Muscle layer of colon (tissue), 2 donors: ENCODE measurements at regions not wholly inside any gene's neighbourhood (a gene's known extent, or its start where the extent isn't known, plus 50 kb on each side); places are given as distances from the start of the nearest gene placed in this dataset.

Experiments
- H3K27ac ChIP-seq: one replicate; pipeline ENCODE4 v1.7.0; 2013; ENCODE audit warnings: low read depth, mild to moderate bottlenecking, low read length, moderate library complexity
- H3K27me3 ChIP-seq, 2 donors: one replicate each; pipeline ENCODE4 v1.7.0; 2013; ENCODE audit warnings: low read length in 2 of 2, mild to moderate bottlenecking in 2 of 2; ENCODE audit not compliant: insufficient read depth in 2 of 2, control insufficient read depth in 1 of 2
- H3K36me3 ChIP-seq: one replicate; pipeline ENCODE4 v1.7.0; 2013; ENCODE audit warnings: mild to moderate bottlenecking, low read length; ENCODE audit not compliant: insufficient read depth
- H3K4me1 ChIP-seq: one replicate; pipeline ENCODE4 v1.7.0; 2013; ENCODE audit warnings: mild to moderate bottlenecking, low read length; ENCODE audit not compliant: insufficient read depth
- H3K4me3 ChIP-seq, 2 donors: one replicate each; pipeline ENCODE4 v1.7.0; 2013; ENCODE audit warnings: low read length in 2 of 2, low read depth in 1 of 2, mild to moderate bottlenecking in 1 of 2, moderate library complexity in 1 of 2
- H3K9ac ChIP-seq: one replicate; pipeline ENCODE4 v1.7.0; 2013; ENCODE audit warnings: low read length
- H3K9me3 ChIP-seq: one replicate; pipeline ENCODE4 v1.7.0; 2013; ENCODE audit warnings: mild to moderate bottlenecking, low read length
- donor health status: abdominal sarcoma.
- donor health status: Adenocarcinoma of cecum.

GRCh38 chr6:147868427-147869190 is 360.1 kb downstream of the SAMD5 start:
- Histone ChIP-seq H3K36me3 (no peaks in the 10 kb centered on the region), H3K9me3 (no peaks in the 10 kb centered on the region), H3K4me3 (no peak overlapping the region), H3K27me3 (no peaks in the 10 kb centered on the region), H3K9ac (no peak overlapping the region), H3K27ac (no peak overlapping the region), H3K4me1 (no peaks in the 10 kb centered on the region)

- Histone ChIP-seq H3K9me3 (no peaks in the 10 kb centered on the region), H3K4me3 (no peak overlapping the region), H3K27me3 (no peaks in the 10 kb centered on the region), H3K36me3 (no peaks in the 10 kb centered on the region), H3K27ac (no peak overlapping the region), H3K4me1 (no peaks in the 10 kb centered on the region), H3K9ac (no peak overlapping the region)
Measured at GRCh38 chr6:147869201-147869600, 360.7 kb downstream of the SAMD5 start.

- Histone ChIP-seq H3K4me3 (no peak overlapping the region), H3K9me3 (no peaks in the 10 kb centered on the region), H3K4me1 (no peaks in the 10 kb centered on the region), H3K27me3 (no peaks in the 10 kb centered on the region), H3K27ac (no peak overlapping the region), H3K9ac (no peak overlapping the region), H3K36me3 (no peaks in the 10 kb centered on the region)
Measured at GRCh38 chr6:147869869-147870268, 361.4 kb downstream of the SAMD5 start.

- Histone ChIP-seq H3K4me3 (no peak overlapping the region), H3K4me1 (no peaks in the 10 kb centered on the region), H3K9me3 (no peaks in the 10 kb centered on the region), H3K27me3 (no peaks in the 10 kb centered on the region), H3K9ac (no peak overlapping the region), H3K27ac (no peak overlapping the region), H3K36me3 (no peaks in the 10 kb centered on the region)
Measured at GRCh38 chr6:147870506-147871110, 362.1 kb downstream of the SAMD5 start.

- Histone ChIP-seq H3K27me3 (no peaks in the 10 kb centered on the region), H3K9me3 (no peaks in the 10 kb centered on the region), H3K36me3 (no peaks in the 10 kb centered on the region)
Measured at GRCh38 chr6:147872002-147872401, 363.5 kb downstream of the SAMD5 start.

GRCh38 chr6:147873816-147874215 is 365.3 kb downstream of the SAMD5 start:
- Histone ChIP-seq H3K9me3 (no peaks in the 10 kb centered on the region), H3K27ac (no peak overlapping the region)

More at GRCh38 chr6:147872002-147872401, 363.5 kb downstream of the SAMD5 start:
- no peak overlapping the region for H3K4me3 ChIP-seq
- no peak overlapping the region for H3K9ac ChIP-seq
- H3K4me1 ChIP-seq = no peaks in the 10 kb centered on the region
- no peak overlapping the region for H3K27ac ChIP-seq

GRCh38 chr6:147874322-147874721 is 365.8 kb downstream of the SAMD5 start:
- H3K27ac ChIP-seq = no peak overlapping the region
- H3K36me3 ChIP-seq = no peaks in the 10 kb centered on the region
- H3K27me3 ChIP-seq = no peaks in the 10 kb centered on the region
- no peaks in the 10 kb centered on the region for H3K4me1 ChIP-seq
- no peaks in the 10 kb centered on the region for H3K9me3 ChIP-seq
- no peak overlapping the region for H3K4me3 ChIP-seq
- no peak overlapping the region for H3K9ac ChIP-seq

More at GRCh38 chr6:147873816-147874215, 365.3 kb downstream of the SAMD5 start:
- no peaks in the 10 kb centered on the region for H3K4me1 ChIP-seq
- H3K9ac ChIP-seq = no peak overlapping the region
- no peaks in the 10 kb centered on the region for H3K27me3 ChIP-seq
- H3K36me3 ChIP-seq = no peaks in the 10 kb centered on the region
- H3K4me3 ChIP-seq = no peak overlapping the region

- Histone ChIP-seq H3K9ac (no peak overlapping the region), H3K4me3 (no peak overlapping the region), H3K27me3 (no peaks in the 10 kb centered on the region), H3K36me3 (no peaks in the 10 kb centered on the region), H3K27ac (no peak overlapping the region), H3K4me1 (no peaks in the 10 kb centered on the region), H3K9me3 (no peaks in the 10 kb centered on the region)
Measured at GRCh38 chr6:147879031-147879580, 370.6 kb downstream of the SAMD5 start.

- Histone ChIP-seq H3K36me3 (no peaks in the 10 kb centered on the region), H3K9me3 (no peaks in the 10 kb centered on the region), H3K9ac (no peak overlapping the region), H3K4me3 (no peak overlapping the region), H3K27me3 (no peaks in the 10 kb centered on the region), H3K27ac (no peak overlapping the region), H3K4me1 (no peaks in the 10 kb centered on the region)
Measured at GRCh38 chr6:147881432-147881831, 372.9 kb downstream of the SAMD5 start.

- H3K27me3 ChIP-seq = no peaks in the 10 kb centered on the region
- no peaks in the 10 kb centered on the region for H3K4me1 ChIP-seq
- no peaks in the 10 kb centered on the region for H3K9me3 ChIP-seq
- no peak overlapping the region for H3K27ac ChIP-seq
- no peak overlapping the region for H3K4me3 ChIP-seq
- H3K36me3 ChIP-seq = no peaks in the 10 kb centered on the region
- no peak overlapping the region for H3K9ac ChIP-seq
Measured at GRCh38 chr6:147888374-147888773, 379.9 kb downstream of the SAMD5 start.

GRCh38 chr6:147891671-147892070 is 383.2 kb downstream of the SAMD5 start:
- H3K4me1 ChIP-seq = no peaks in the 10 kb centered on the region
- H3K27ac ChIP-seq = no peak overlapping the region
- H3K9ac ChIP-seq = no peak overlapping the region
- no peaks in the 10 kb centered on the region for H3K27me3 ChIP-seq
- no peaks in the 10 kb centered on the region for H3K9me3 ChIP-seq
- no peaks in the 10 kb centered on the region for H3K36me3 ChIP-seq
- H3K4me3 ChIP-seq = no peak overlapping the region
